WERI-Rb-1 (cell line): ENCODE measurements at regions not wholly inside any gene's neighbourhood (a gene's known extent, or its start where the extent isn't known, plus 50 kb on each side); places are given as distances from the start of the nearest gene placed in this dataset.

Source experiments
- DNase-seq: peaks from one replicate; pipeline ENCODE4 v3.0.0-alpha.2; 2020
- H3K27ac ChIP-seq: fragments of 250-450 bp; sonication (Bioruptor Pico); 2 replicates; pipeline ENCODE4 v1.5.1; 2020; ENCODE audit warnings: mild to moderate bottlenecking, moderate library complexity
- H3K27me3 ChIP-seq: fragments of 250-450 bp; sonication (Bioruptor Pico); 2 replicates; pipeline ENCODE4 v1.5.1; 2021; ENCODE audit warnings: mild to moderate bottlenecking, low read depth, moderate library complexity; ENCODE audit not compliant: insufficient read depth, severe bottlenecking
- H3K36me3 ChIP-seq: fragments of 250-450 bp; sonication (Bioruptor Pico); 2 replicates; pipeline ENCODE4 v1.5.1; 2020; ENCODE audit warnings: mild to moderate bottlenecking, moderate library complexity
- H3K4me3 ChIP-seq: 2 replicates; pipeline ENCODE4 v1.5.1; 2011; ENCODE audit warnings: low read depth, mild to moderate bottlenecking, control low read depth, low read length
- H3K9me3 ChIP-seq: fragments of 250-450 bp; sonication (Bioruptor Pico); 2 replicates; pipeline ENCODE4 v1.5.1; 2021; ENCODE audit warnings: mild to moderate bottlenecking, moderate library complexity; ENCODE audit not compliant: severe bottlenecking
- TF ChIP-seq, protein P1 (sequence below): IDR thresholded peaks from 2 replicates; pipeline ENCODE4 v1.5.1; 2011; ENCODE audit warnings: low read depth, mild to moderate bottlenecking, control low read depth, inconsistent platforms, low read length

DNA sequence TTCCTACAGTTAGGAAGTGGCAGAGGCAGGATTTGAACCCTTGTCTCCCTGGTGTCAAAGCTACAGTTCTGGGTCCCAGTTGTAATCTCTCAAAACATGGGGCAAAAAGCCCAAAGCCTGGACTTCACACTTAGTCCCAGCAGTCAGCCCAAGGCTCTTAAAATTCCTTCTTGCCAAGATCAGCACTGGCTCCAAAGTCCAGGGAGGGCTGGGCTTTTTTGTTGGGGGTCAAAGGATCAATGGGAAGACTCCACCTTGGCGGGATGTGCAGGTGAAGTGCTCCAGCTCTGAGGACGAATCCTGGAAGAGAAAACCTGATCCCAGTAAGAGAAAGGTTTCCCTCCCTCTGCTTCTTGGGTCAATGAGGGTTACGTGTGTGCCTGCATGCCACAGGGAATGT lies 195.5 kb downstream of the HAPSTR1 start:
- TF ChIP-seq, protein P1, sequence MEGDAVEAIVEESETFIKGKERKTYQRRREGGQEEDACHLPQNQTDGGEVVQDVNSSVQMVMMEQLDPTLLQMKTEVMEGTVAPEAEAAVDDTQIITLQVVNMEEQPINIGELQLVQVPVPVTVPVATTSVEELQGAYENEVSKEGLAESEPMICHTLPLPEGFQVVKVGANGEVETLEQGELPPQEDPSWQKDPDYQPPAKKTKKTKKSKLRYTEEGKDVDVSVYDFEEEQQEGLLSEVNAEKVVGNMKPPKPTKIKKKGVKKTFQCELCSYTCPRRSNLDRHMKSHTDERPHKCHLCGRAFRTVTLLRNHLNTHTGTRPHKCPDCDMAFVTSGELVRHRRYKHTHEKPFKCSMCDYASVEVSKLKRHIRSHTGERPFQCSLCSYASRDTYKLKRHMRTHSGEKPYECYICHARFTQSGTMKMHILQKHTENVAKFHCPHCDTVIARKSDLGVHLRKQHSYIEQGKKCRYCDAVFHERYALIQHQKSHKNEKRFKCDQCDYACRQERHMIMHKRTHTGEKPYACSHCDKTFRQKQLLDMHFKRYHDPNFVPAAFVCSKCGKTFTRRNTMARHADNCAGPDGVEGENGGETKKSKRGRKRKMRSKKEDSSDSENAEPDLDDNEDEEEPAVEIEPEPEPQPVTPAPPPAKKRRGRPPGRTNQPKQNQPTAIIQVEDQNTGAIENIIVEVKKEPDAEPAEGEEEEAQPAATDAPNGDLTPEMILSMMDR = no peak
- no peak for DNase-seq
- Histone ChIP-seq H3K9me3 (peaks cover 3% of the 10 kb centered on the region), H3K36me3 (no peaks in the 10 kb centered on the region), H3K27me3 (no peaks in the 10 kb centered on the region), H3K4me3 (no peak overlapping the region), H3K27ac (no peak overlapping the region)

DNA sequence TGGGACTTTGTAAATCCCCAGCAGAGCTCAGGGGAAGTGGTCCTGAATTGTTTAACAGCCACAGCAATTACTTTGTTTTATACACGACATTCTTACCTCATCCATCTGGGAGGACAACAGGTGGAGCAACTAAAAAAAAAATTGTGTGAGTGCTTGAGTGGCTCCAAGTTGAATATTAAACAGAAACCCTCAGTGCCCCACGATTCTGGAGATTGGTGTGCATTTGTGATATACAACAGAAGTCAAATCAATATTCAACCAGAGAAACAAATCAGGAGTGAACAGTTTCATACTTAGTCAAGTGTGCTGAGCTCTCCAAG lies 204.8 kb downstream of the HAPSTR1 start:
- Histone ChIP-seq H3K27me3 (no peaks in the 10 kb centered on the region), H3K9me3 (peaks cover 2% of the 10 kb centered on the region), H3K27ac (peak overlapping the region; percentile 56), H3K36me3 (no peaks in the 10 kb centered on the region), H3K4me3 (no peak overlapping the region)
- TF ChIP-seq, protein P1 = no peak
- no peak for DNase-seq

DNA sequence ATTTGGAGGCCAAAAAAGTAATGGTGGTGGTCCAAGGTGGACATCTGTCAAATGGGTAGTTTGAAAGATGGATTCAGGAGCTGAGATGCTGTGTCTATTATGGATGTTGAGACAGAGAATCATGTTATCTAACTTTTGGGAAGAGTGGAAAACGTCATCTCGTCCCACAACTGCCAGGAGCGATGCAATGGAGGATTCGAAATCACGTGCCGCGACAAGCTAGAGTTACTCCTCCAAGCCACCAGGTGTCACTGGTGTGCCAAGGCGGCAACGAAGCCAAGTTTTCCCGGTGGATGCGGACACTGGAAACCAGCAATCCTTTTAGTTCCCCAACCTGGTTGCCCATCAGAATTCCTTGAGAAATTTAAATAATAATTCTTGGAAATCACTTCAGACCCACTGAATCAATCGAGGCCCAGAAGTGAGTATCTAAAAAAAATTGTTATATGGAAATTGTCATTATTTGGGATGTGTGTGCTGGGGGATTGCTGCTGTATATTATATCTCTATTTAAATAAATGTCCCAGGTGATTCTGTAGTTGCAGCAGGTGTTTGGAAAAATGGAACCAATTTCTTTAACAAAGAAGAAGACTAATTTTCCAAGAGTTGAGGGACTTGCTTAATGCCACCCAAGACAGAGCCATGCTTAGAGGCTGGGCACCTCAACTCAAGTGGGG lies 206.1 kb downstream of the HAPSTR1 start:
- no peaks in the 10 kb centered on the region for H3K36me3 ChIP-seq
- TF ChIP-seq, protein P1 = peak; percentile 81
- no peaks in the 10 kb centered on the region for H3K27me3 ChIP-seq
- H3K4me3 ChIP-seq = no peak overlapping the region
- DNase-seq = peak; percentile 53
- H3K27ac ChIP-seq = no peak overlapping the region
- peaks cover under 1% of the 10 kb centered on the region for H3K9me3 ChIP-seq

DNA sequence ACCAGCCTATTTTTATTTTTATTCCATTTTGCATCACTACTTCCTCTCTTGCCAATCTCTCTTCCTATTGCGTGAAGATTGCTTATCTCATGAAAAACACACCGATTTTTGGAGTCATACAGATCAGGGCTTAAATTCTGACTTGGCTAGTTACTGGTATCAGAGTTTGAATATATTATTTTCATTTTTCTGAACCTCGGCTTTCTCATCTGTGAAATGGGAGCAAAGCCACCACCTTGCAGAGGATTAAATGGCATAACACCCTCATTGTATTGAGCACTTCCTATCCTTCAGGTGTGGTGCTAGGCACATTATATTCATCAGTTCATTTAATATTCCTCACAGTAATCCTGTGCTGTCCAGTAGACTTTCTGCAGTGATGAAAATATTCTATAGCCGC lies 208.8 kb downstream of the HAPSTR1 start:
- TF ChIP-seq, protein P1 = no peak
- DNase-seq = no peak
- Histone ChIP-seq H3K4me3 (no peak overlapping the region), H3K27me3 (no peaks in the 10 kb centered on the region), H3K27ac (no peak overlapping the region), H3K36me3 (no peaks in the 10 kb centered on the region), H3K9me3 (no peaks in the 10 kb centered on the region)

DNA sequence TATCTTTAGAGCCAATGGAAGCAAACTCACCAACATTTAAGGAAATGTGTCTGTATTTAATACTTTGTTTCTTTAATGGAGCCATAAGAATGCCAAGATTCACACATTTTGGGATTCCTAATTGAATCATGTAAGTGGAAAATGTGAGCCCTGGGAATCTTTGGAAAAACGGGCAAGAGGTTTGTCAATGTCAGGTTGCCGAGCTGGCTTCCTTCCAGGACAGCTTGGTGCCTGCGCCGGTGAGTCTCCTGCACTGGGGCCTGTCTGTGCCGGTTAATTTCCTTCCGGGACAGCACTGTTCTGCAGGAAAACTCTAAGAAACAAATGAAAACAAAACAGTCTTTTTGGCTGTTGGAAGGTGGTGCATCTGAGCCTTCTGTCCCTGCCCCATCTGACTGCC lies 210.6 kb downstream of the HAPSTR1 start:
- TF ChIP-seq, protein P1 = no peak
- Histone ChIP-seq H3K4me3 (no peak overlapping the region), H3K27me3 (no peaks in the 10 kb centered on the region), H3K36me3 (no peaks in the 10 kb centered on the region), H3K9me3 (no peaks in the 10 kb centered on the region), H3K27ac (no peak overlapping the region)
- DNase-seq = no peak

DNA sequence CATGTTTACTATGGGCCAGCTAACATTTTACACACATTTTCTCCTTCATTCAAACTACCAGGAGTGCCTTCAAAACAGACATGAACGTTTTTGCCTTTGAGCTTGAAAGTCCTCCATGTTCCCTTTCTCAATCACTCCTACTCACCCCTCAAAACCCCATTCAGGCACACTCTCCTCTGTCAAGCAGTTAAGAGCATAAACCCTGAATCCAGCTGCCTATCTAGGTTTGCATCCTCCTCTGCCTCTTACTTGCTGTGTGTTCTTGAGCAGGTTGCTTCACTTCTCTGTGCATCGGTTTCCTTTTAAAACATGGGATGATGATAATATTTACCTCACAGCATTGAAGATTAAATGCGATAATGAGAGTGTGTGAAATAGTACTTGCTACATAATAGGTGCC lies 215.3 kb downstream of the HAPSTR1 start:
- TF ChIP-seq, protein P1 = no peak
- no peak overlapping the region for H3K4me3 ChIP-seq
- no peak overlapping the region for H3K27ac ChIP-seq
- no peaks in the 10 kb centered on the region for H3K27me3 ChIP-seq
- no peaks in the 10 kb centered on the region for H3K9me3 ChIP-seq
- DNase-seq = no peak
- no peaks in the 10 kb centered on the region for H3K36me3 ChIP-seq
